ENCODE measurements at regions not wholly inside any gene's neighbourhood (a gene's known extent, or its start where the extent isn't known, plus 50 kb on each side); places are given as distances from the start of the nearest gene placed in this dataset.

DNA sequence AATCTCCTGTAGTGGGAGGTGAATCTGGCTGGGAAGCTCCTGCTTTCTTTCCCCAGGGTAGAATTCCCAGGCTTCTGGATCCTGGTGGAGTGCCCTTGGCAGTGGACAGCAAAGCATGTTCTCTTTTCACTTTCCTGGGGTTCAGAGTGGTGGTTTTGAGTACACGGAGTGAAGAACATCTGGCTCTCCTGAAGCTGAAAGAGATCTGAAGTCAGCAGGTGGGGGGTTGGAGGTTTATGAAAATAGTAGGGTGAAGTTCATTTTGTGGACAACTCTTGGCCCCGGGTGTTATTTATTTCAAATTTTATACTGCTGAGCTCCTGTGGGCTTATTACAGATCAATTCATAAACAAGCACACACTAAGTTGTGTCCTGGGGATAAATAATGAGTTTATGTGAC lies 497.3 kb downstream of the KLF5 start:
- no peak for TF ChIP-seq YY1 (IDR thresholded peaks at IDR 0.05; ENCODE audit: insufficient read depth, insufficient read length)
- no peak for TF ChIP-seq ZNF274 (IDR thresholded peaks at IDR 0.05; ENCODE audit: low read depth, low read length)
